ENCODE measurements at regions not wholly inside any gene's neighbourhood (a gene's known extent, or its start where the extent isn't known, plus 50 kb on each side); places are given as distances from the start of the nearest gene placed in this dataset.

DNA sequence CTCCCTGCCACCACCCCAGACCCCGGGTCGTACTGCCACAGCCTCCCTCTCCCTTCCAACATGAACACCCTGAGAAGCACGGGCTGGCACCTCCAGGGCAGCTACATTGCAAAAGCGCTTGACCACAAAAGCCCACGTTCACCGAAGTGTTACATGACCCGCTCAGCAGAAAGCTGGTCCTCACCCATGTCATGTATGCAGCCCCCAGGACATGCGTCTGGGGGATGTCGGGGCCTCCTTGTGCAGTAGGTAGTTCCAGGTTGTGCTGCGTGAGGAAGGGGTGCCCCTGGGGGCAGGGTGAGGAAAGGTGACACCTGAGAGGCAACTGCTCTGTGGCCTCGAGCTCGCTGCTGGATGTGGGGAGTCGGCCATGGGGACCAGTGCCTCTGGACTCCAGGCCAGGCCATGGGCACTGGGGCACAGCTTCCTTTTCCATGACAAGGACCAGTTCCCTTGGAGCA is 102.0 kb upstream of the C1orf174 start:
- no peak for TF ChIP-seq POLR2A (IDR thresholded peaks at IDR 0.05)
- TF ChIP-seq, protein P1, sequence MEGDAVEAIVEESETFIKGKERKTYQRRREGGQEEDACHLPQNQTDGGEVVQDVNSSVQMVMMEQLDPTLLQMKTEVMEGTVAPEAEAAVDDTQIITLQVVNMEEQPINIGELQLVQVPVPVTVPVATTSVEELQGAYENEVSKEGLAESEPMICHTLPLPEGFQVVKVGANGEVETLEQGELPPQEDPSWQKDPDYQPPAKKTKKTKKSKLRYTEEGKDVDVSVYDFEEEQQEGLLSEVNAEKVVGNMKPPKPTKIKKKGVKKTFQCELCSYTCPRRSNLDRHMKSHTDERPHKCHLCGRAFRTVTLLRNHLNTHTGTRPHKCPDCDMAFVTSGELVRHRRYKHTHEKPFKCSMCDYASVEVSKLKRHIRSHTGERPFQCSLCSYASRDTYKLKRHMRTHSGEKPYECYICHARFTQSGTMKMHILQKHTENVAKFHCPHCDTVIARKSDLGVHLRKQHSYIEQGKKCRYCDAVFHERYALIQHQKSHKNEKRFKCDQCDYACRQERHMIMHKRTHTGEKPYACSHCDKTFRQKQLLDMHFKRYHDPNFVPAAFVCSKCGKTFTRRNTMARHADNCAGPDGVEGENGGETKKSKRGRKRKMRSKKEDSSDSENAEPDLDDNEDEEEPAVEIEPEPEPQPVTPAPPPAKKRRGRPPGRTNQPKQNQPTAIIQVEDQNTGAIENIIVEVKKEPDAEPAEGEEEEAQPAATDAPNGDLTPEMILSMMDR (IDR thresholded peaks at IDR 0.05): no peak

Measured in right lobe of liver (tissue), 4 donors.